ENCODE measurements at regions not wholly inside any gene's neighbourhood (a gene's known extent, or its start where the extent isn't known, plus 50 kb on each side); places are given as distances from the start of the nearest gene placed in this dataset.
"Not testable (repeated sequence)": the region's sequence is repeated elsewhere in the genome, so short reads cannot be mapped to it uniquely, and the experiment has no call there.

DNA sequence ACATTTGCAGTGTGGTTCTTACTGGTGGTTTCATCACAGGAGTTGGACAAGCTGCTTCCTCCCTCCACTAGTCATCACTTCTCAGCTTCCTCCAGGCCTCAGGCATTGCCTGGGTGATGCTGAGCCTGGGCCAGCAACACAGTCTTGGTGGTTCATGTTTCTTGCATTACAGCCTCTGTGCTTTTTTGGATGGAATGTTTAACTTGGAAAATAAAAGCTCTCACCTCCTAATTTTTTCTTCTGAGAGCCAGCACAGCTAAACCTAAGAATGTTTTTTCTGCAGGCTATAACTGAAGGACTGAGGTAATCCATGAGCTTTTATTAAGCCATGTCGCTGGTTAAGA, 66.1 kb upstream of the RHOU start:
- no peak for DNase-seq

DNA sequence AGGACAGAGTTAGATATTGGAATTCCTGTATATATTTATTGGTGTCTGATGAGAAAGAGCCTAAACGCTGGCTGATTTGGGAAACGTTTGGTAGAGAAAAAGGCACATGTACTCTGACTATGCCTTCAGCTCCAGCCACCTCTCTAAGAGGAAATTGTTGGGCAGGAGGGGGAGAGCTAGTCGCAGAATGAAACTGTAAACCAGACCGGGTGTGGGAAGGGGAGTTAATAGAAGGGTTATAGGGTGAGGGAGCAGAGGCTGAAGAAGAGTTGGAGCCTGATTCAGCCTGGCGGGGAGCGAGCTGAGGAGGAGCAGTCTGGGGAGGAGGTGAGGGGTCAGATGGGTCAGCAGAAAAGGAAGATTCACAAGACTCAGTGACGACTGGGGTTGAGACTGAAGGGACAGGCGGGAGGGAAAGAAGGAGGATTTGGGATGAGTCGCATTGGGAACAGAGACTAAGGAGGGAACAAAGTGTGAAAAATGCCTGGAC, 54.2 kb upstream of the RHOU start:
- not testable (repeated sequence) for DNase-seq

DNA sequence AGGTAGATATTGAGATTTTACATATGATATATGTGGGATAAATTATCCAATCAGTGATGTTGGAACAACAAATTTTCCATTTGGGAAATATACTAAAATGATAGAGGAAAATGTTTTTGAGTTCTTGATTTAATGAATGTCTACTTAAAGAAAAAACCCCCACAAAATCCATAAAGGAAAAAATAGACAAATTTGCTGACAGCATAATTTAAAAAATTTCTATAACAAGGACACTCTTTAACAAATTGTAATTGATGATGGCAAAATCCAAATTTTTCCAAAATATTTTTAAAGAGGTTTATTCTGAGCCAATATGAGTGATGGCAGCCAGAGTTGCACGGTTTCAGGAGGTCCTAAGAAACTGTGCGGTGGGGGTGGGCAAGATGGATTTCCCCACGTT, 51.9 kb upstream of the RHOU start:
- DNase-seq = no peak

DNA sequence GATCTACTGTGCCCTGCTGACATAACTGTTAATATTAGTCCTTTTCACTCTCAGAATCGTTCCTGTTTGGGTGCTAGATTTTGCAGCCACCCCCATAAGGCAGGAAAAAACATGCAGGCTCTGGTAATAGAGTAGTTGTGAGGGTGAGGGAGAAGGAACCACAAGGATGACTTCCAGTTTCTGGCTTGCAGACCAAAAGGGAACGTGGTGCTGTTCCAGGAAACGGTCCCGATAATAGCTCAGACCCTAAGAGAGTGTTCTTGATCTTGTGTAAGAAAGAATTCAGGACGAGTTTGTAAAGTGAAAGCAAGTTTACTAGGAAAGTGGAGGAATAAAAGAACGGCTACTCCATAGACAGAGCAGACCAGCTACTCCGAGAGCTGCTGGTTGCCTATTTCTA, 50.7 kb upstream of the RHOU start:
- no peak for DNase-seq

DNA sequence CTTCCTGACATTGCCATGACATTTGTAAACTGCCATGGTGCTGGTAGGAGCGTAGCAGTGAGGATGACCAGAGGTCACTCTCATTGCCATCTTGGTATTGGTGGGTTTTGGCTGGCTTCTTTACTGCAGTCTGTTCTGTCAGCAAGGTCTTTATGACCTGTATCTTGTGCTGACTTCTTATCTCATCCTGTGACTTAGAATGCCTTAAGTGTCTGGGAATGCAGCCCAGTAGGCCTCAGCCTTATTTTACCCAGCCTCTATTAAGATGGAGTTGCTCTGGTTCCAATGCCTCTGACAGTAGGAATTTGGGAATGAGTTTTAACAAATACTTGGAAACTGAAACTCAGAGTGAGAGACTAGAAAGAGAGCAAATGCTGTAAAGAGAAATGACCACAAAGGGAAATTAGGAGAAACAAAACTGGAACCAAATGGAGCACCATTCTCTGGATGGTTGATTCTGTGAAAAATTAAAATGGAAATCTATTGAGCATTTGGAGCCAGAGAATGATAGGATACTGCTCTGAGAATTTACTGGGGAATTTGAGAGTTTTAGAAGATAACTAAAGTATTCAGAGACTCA, 50.1 kb upstream of the RHOU start:
- DNase-seq = no peak
